ENCODE measurements at regions not wholly inside any gene's neighbourhood (a gene's known extent, or its start where the extent isn't known, plus 50 kb on each side); places are given as distances from the start of the nearest gene placed in this dataset.

DNA sequence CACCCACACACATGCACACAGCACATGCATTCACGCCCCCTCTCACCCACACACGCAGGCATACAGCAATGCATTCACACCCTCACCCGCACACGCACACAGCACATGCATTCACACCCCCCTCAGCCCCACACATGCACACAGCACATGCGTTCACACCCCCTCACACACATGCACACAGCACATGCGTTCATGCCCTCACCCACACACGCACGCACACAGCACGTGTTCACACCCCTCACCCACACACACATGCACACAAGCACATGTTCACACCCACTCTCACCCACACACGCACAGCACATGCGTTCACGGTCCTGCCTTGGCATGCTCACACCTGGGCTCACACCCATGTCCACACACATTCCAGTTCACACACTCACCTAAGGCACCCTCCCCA lies 64.2 kb downstream of the ENGASE start:
- no peak for DNase-seq

DNA sequence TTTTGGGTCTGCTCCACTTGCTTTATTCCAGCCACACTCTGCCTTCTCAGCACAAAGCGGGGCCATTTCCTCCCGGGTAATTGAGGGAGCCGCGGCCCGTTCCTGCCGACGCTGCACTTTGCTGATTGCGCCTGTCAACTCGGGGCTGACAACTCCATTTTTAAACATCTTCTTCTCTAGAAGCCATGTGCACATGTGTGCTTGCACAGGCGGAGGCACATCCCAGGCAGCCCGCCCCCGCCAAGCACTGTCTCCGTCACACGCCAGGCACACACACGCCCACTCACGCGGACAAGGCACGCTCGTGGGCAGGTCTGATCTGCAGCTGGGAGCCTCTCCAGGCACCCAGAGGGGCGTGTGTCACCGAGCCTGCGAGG lies 63.2 kb downstream of the ENGASE start:
- DNase-seq, result no peak

DNA sequence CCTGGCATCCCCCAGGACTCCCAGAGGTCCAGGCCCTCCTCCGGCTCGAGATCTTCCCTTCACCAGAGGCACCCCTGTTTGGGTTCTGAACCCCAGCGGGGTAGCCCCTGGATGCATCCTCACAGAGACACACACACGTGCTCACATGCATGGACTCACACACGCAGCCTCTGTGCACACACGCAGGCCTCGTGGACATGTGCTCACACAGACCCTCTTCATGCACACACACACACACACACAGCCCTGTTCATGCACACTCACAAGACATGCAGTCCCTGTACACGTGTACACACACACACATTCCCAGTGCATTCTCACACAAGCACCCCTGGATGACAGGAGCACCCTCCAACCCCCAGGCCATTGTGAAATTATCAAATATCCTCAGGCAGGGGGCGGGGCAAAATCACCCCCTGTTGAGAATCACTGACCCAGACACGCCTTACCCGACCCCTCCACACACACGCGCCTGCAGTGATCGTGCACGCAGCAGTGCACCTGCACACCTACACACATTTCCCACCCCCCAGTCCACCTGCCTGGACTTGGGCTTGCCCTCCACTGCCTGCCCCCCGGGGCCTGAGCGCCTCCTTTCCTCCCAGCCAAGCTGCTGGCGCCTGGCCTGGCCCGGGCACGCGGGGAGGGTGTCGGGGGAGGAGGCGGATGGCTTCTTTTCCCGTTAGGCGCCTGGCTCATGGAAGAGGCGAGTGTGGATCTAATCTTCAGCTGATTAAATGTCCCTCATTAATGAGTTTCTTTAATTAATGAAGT lies 62.6 kb downstream of the ENGASE start:
- peak; percentile 35 for DNase-seq

GRCh38 chr17:79136596-79136995 lies 62.0 kb downstream of the ENGASE start:
- DNase-seq, result no peak
